CD4-positive, alpha-beta T cell (primary cell): ENCODE measurements at regions not wholly inside any gene's neighbourhood (a gene's known extent, or its start where the extent isn't known, plus 50 kb on each side); places are given as distances from the start of the nearest gene placed in this dataset.

ENCODE experiments used
- ATAC-seq: fragments of 200-7000 bp; cut with Tn5 transposase; one replicate; pipeline ENCODE4 v1.10.0; 2022; ENCODE audit warnings: mild to moderate bottlenecking; ENCODE audit not compliant: poor library complexity
- CTCF ChIA-PET: fragments of 350-600 bp; sonication (Branson Sonifier 250); formaldehyde crosslinking; loops from one replicate; lab custom pipeline; 2021; ENCODE audit warnings: antibody characterized with exemption, inconsistent platforms; lab: Charles Lee
- POLR2A ChIA-PET: fragments of 350-600 bp; sonication (Branson Sonifier 250); formaldehyde crosslinking; loops from one replicate; lab custom pipeline; 2021; ENCODE audit warnings: antibody characterized with exemption, inconsistent platforms; lab: Charles Lee
- DNase-seq, 14 experiments: peaks; one replicate each; pipeline ENCODE4 v3.0.0-alpha.2; 2013 to 2020; ENCODE audit warnings: mixed read lengths in 2 of 14
- H3K27ac ChIP-seq, 2 donors: one replicate each; pipeline versions ENCODE4 v1.5.1 to v1.7.0; 2013; ENCODE audit warnings: low read length in 2 of 2, low read depth in 1 of 2, mild to moderate bottlenecking in 1 of 2
- H3K27me3 ChIP-seq, 2 experiments: 1 replicate in 1 of 2; 2 replicates in 1 of 2; pipeline versions ENCODE4 v1.6.1 to v1.7.0; 2013; ENCODE audit warnings: low read length in 2 of 2, control low read depth in 1 of 2, mild to moderate bottlenecking in 1 of 2, moderate library complexity in 1 of 2; ENCODE audit not compliant: insufficient read depth in 2 of 2, control insufficient read depth in 1 of 2
- H3K36me3 ChIP-seq: one replicate; pipeline ENCODE4 v1.6.1; 2013; ENCODE audit warnings: low read length, control low read depth; ENCODE audit not compliant: insufficient read depth
- H3K4me1 ChIP-seq: one replicate; pipeline ENCODE4 v1.6.1; 2013; ENCODE audit warnings: low read length, control low read depth; ENCODE audit not compliant: insufficient read depth
- H3K4me3 ChIP-seq: one replicate; pipeline ENCODE4 v1.5.1; 2013; ENCODE audit warnings: mild to moderate bottlenecking, low read length, moderate library complexity
- H3K9me3 ChIP-seq, 2 experiments: 1 replicate in 1 of 2; 2 replicates in 1 of 2; pipeline versions ENCODE4 v1.6.1 to v1.7.0; 2013; ENCODE audit warnings: low read length in 2 of 2, mild to moderate bottlenecking in 2 of 2, control low read depth in 1 of 2, moderate library complexity in 1 of 2; ENCODE audit not compliant: control insufficient read depth in 1 of 2, insufficient read depth in 1 of 2
- H3K27ac Mint-ChIP-seq: one replicate; pipeline ENCODE4 v1.8.0; 2020; ENCODE audit warnings: mixed read lengths
- H3K27me3 Mint-ChIP-seq: one replicate; pipeline ENCODE4 v1.8.0; 2021; ENCODE audit warnings: mixed read lengths
- H3K36me3 Mint-ChIP-seq: one replicate; pipeline ENCODE4 v1.8.0; 2021; ENCODE audit warnings: low read depth, mixed read lengths
- H3K4me1 Mint-ChIP-seq: one replicate; pipeline ENCODE4 v1.8.0; 2021; ENCODE audit warnings: low read depth, mixed read lengths
- H3K4me3 Mint-ChIP-seq: one replicate; pipeline ENCODE4 v1.8.0; 2020; ENCODE audit warnings: mild to moderate bottlenecking, mixed read lengths
- H3K9me3 Mint-ChIP-seq: one replicate; pipeline ENCODE4 v1.8.0; 2020; ENCODE audit warnings: mixed read lengths
- CTCF ChIP-seq: fragments of 200-600 bp; IDR thresholded peaks from one replicate; pipeline ENCODE4 v1.8.0; 2022; ENCODE audit warnings: antibody characterized with exemption, mild to moderate bottlenecking
- intact Hi-C, 2 experiments: fragments of 100-400 bp; cut with DNase I in 1 of 2; cut with micrococcal nuclease in 1 of 2; formaldehyde crosslinking; loops; one replicate each; pipeline versions ENCODE4 v1.15.1 to v1.9.0; 2023 to 2025; cut with DNase I, micrococcal nuclease

GRCh38 chr21:28729887-28730286, 262.8 kb downstream of the LTN1 start:
- no peaks in the 10 kb centered on the region for H3K4me1 ChIP-seq
- DNase-seq, result no peak
- H3K27ac Mint-ChIP-seq, result no peak overlapping the region
- ChIA-PET CTCF (interaction anchor here (2.3 kb wide), 1 partner anchor 15 kb away, joined by 9 read pairs; no protein-coding TSS in a partner anchor), POLR2A (no interaction called here)
- H3K27me3 ChIP-seq, result no peaks in the 10 kb centered on the region
- intact Hi-C loops, result no loop called here
- no peak overlapping the region for H3K4me3 ChIP-seq
- TF ChIP-seq CTCF, result no peak
- H3K4me1 Mint-ChIP-seq, result no peaks in the 10 kb centered on the region
- ATAC-seq, result no peak
- no peaks in the 10 kb centered on the region for H3K27me3 Mint-ChIP-seq
- H3K36me3 ChIP-seq, result peaks cover 4% of the 10 kb centered on the region
- H3K9me3 ChIP-seq, result no peaks in the 10 kb centered on the region
- H3K4me3 Mint-ChIP-seq, result no peak overlapping the region
- H3K9me3 Mint-ChIP-seq, result no peaks in the 10 kb centered on the region
- no peak overlapping the region for H3K27ac ChIP-seq
- no peaks in the 10 kb centered on the region for H3K36me3 Mint-ChIP-seq

GRCh38 chr21:28727809-28728208, 264.9 kb downstream of the LTN1 start:
- ChIA-PET POLR2A (no interaction called here), CTCF (no interaction called here)
- no peak for ATAC-seq
- H3K27me3 ChIP-seq, result no peaks in the 10 kb centered on the region
- DNase-seq, result no peak
- H3K4me1 ChIP-seq, result no peaks in the 10 kb centered on the region
- H3K4me3 Mint-ChIP-seq, result no peak overlapping the region
- no peaks in the 10 kb centered on the region for H3K27me3 Mint-ChIP-seq
- H3K9me3 Mint-ChIP-seq, result no peaks in the 10 kb centered on the region
- H3K4me1 Mint-ChIP-seq, result no peaks in the 10 kb centered on the region
- no peak overlapping the region for H3K27ac ChIP-seq
- H3K27ac Mint-ChIP-seq, result no peak overlapping the region
- peaks cover 4% of the 10 kb centered on the region for H3K36me3 ChIP-seq
- no peaks in the 10 kb centered on the region for H3K9me3 ChIP-seq
- intact Hi-C loops, result no loop called here
- no peaks in the 10 kb centered on the region for H3K36me3 Mint-ChIP-seq
- TF ChIP-seq CTCF, result no peak
- H3K4me3 ChIP-seq, result no peak overlapping the region

DNA sequence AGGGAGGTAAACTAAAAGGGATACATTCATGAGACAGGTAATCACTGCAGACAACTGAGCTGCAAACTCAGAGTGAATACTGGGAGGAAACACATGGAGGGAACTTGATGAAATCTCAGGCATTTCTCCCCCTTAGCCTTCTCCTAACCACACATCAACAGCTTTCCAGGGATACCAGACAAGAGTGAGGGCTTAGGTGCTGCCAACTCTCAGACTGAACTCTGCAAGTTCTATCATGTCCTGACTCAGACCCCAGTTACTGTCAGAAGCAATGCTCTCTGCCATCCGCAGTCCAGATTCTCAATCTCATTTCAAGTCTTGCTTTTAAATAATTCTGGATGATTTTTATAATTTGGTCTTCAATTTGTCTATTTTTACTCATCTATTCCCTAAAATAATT, 267.3 kb downstream of the LTN1 start:
- H3K27ac Mint-ChIP-seq, result no peak overlapping the region
- H3K36me3 ChIP-seq, result peaks cover 2% of the 10 kb centered on the region
- H3K4me3 ChIP-seq, result no peak overlapping the region
- ATAC-seq (no peak), DNase-seq (no peak)
- H3K9me3 Mint-ChIP-seq, result no peaks in the 10 kb centered on the region
- H3K4me3 Mint-ChIP-seq, result no peak overlapping the region
- ChIA-PET CTCF (no interaction called here), POLR2A (no interaction called here)
- no peaks in the 10 kb centered on the region for H3K27me3 ChIP-seq
- no peaks in the 10 kb centered on the region for H3K4me1 Mint-ChIP-seq
- H3K27ac ChIP-seq, result no peak overlapping the region
- H3K9me3 ChIP-seq, result no peaks in the 10 kb centered on the region
- H3K27me3 Mint-ChIP-seq, result no peaks in the 10 kb centered on the region
- no peak for TF ChIP-seq CTCF
- no peaks in the 10 kb centered on the region for H3K36me3 Mint-ChIP-seq
- intact Hi-C loops, result no loop called here
- H3K4me1 ChIP-seq, result no peaks in the 10 kb centered on the region
